Kidney epithelial cell (primary cell): ENCODE measurements at regions not wholly inside any gene's neighbourhood (a gene's known extent, or its start where the extent isn't known, plus 50 kb on each side); places are given as distances from the start of the nearest gene placed in this dataset.

Experiments
- DNase-seq: peaks from one replicate; pipeline ENCODE4 v3.0.0-alpha.2; 2010; ENCODE audit warnings: low read depth
- H3K27me3 ChIP-seq: 2 replicates; pipeline ENCODE4 v1.6.0; 2011; ENCODE audit warnings: low read length; ENCODE audit not compliant: control insufficient read depth, insufficient read depth
- H3K36me3 ChIP-seq: 2 replicates; pipeline ENCODE4 v1.5.1; 2011; ENCODE audit warnings: low read length; ENCODE audit not compliant: control insufficient read depth, insufficient read depth
- H3K4me3 ChIP-seq: 2 replicates; pipeline ENCODE4 v1.5.1; 2011; ENCODE audit warnings: low read depth, mild to moderate bottlenecking, control low read depth, low read length
- TF ChIP-seq, protein P1 (sequence below): IDR thresholded peaks from 2 replicates; pipeline ENCODE4 v1.5.1; 2011; ENCODE audit warnings: mild to moderate bottlenecking, moderate library complexity, low read length, control low read depth, inconsistent platforms; ENCODE audit not compliant: insufficient read depth, poor library complexity, severe bottlenecking

DNA sequence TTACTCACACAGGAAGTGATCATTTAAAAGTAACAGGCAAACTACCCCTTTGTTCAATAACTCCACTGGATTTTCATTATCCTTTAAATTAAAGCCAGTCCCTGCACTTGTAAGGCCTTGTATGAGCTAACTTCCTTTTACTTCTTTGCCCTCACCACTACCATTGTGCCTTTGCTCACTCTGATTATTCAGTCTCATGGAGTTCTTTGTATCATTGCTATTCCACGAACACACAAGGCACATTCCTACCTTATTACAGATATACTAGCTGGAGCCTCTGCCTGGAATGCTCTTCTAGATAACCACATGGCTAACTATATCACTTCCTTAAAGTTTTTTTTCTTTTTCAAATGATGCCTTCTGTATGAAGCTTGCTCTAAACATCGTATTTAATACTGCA is 748.6 kb upstream of the HS3ST5 start:
- TF ChIP-seq, protein P1, sequence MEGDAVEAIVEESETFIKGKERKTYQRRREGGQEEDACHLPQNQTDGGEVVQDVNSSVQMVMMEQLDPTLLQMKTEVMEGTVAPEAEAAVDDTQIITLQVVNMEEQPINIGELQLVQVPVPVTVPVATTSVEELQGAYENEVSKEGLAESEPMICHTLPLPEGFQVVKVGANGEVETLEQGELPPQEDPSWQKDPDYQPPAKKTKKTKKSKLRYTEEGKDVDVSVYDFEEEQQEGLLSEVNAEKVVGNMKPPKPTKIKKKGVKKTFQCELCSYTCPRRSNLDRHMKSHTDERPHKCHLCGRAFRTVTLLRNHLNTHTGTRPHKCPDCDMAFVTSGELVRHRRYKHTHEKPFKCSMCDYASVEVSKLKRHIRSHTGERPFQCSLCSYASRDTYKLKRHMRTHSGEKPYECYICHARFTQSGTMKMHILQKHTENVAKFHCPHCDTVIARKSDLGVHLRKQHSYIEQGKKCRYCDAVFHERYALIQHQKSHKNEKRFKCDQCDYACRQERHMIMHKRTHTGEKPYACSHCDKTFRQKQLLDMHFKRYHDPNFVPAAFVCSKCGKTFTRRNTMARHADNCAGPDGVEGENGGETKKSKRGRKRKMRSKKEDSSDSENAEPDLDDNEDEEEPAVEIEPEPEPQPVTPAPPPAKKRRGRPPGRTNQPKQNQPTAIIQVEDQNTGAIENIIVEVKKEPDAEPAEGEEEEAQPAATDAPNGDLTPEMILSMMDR, result no peak
- H3K27me3 ChIP-seq, result no peaks in the 10 kb centered on the region
- DNase-seq, result no peak

GRCh38 chr6:115078555-115078954 is 735.7 kb upstream of the HS3ST5 start:
- H3K27me3 ChIP-seq, result no peaks in the 10 kb centered on the region
- DNase-seq, result no peak

More for the DNA sequence above, 748.6 kb upstream of the HS3ST5 start:
- H3K4me3 ChIP-seq, result no peak overlapping the region
- no peaks in the 10 kb centered on the region for H3K36me3 ChIP-seq

GRCh38 chr6:115071962-115072361 is 729.1 kb upstream of the HS3ST5 start:
- Histone ChIP-seq H3K4me3 (no peak overlapping the region), H3K27me3 (no peaks in the 10 kb centered on the region), H3K36me3 (no peaks in the 10 kb centered on the region)
- TF ChIP-seq, protein P1, result no peak
- no peak for DNase-seq

More at GRCh38 chr6:115078555-115078954, 735.7 kb upstream of the HS3ST5 start:
- Histone ChIP-seq H3K4me3 (no peak overlapping the region), H3K36me3 (no peaks in the 10 kb centered on the region)
- TF ChIP-seq, protein P1, result no peak

GRCh38 chr6:115067690-115068447 is 725.0 kb upstream of the HS3ST5 start:
- Histone ChIP-seq H3K27me3 (no peaks in the 10 kb centered on the region), H3K36me3 (no peaks in the 10 kb centered on the region), H3K4me3 (no peak overlapping the region)
- TF ChIP-seq, protein P1, result no peak
- DNase-seq, result no peak

GRCh38 chr6:115064680-115065079 is 721.9 kb upstream of the HS3ST5 start:
- H3K36me3 ChIP-seq, result no peaks in the 10 kb centered on the region

GRCh38 chr6:115060581-115060980 is 717.8 kb upstream of the HS3ST5 start:
- TF ChIP-seq, protein P1, result no peak
- Histone ChIP-seq H3K4me3 (no peak overlapping the region), H3K27me3 (no peaks in the 10 kb centered on the region), H3K36me3 (no peaks in the 10 kb centered on the region)
- no peak for DNase-seq

More at GRCh38 chr6:115064680-115065079, 721.9 kb upstream of the HS3ST5 start:
- Histone ChIP-seq H3K27me3 (no peaks in the 10 kb centered on the region), H3K4me3 (no peak overlapping the region)
- no peak for DNase-seq
- TF ChIP-seq, protein P1, result no peak
